ENCODE measurements at regions not wholly inside any gene's neighbourhood (a gene's known extent, or its start where the extent isn't known, plus 50 kb on each side); places are given as distances from the start of the nearest gene placed in this dataset.

DNA sequence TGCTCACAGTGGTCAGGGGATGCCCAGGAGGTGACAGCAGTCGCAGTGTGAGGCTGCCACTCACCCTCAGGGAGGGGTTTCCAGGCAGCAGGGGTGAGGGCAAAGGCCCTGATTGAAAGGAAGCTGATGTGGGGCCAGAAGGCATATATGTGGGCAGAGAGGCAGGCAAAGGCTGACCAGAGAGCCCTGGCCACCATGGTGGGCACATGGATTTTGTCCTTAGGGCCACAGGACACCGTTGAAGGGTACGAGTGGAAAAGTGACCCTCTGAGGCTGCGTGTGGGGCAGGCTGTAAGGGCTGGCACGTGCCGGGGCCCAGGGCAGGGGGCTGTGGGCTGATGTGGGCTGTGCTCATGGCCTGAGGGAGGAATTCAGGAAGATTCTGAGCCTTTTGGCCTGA, 57.5 kb upstream of the ZNF32 start:
- TF ChIP-seq CTCF (conservative IDR thresholded peaks at IDR 0.05; ENCODE audit: low read length) (no peak), EZH2phosphoT487 (IDR thresholded peaks at IDR 0.05; ENCODE audit: borderline replicate concordance) (no peak)
